ENCODE measurements at regions not wholly inside any gene's neighbourhood (a gene's known extent, or its start where the extent isn't known, plus 50 kb on each side); places are given as distances from the start of the nearest gene placed in this dataset.

DNA sequence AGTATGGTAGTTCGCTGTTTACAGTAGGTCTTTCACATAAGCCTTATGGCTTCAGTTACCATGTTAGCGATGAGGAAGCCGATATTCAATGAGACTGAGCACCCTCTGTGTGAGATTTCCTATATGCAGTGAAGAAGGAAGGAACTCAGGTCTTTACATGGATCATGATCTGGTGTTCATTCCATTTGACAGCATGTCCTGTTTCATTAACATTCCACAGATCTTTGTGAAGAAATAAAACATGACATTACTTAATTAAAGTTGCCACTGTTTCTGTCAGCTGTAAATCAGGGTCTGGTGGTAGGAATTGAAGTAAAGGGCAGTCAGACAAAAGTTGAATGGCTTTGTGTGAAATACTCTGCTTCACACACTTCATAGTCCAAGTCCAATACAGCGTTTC is 768.6 kb downstream of the ZPLD1 start:
- DNase-seq (no peak), ATAC-seq (no peak)
- TF ChIP-seq POLR2A (IDR thresholded peaks at IDR 0.05): no peak
- TF ChIP-seq, protein P1, sequence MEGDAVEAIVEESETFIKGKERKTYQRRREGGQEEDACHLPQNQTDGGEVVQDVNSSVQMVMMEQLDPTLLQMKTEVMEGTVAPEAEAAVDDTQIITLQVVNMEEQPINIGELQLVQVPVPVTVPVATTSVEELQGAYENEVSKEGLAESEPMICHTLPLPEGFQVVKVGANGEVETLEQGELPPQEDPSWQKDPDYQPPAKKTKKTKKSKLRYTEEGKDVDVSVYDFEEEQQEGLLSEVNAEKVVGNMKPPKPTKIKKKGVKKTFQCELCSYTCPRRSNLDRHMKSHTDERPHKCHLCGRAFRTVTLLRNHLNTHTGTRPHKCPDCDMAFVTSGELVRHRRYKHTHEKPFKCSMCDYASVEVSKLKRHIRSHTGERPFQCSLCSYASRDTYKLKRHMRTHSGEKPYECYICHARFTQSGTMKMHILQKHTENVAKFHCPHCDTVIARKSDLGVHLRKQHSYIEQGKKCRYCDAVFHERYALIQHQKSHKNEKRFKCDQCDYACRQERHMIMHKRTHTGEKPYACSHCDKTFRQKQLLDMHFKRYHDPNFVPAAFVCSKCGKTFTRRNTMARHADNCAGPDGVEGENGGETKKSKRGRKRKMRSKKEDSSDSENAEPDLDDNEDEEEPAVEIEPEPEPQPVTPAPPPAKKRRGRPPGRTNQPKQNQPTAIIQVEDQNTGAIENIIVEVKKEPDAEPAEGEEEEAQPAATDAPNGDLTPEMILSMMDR (IDR thresholded peaks at IDR 0.05): no peak
- Histone ChIP-seq H3K27ac (no peak overlapping the region), H3K9me3 (no peaks in the 10 kb centered on the region), H3K4me1 (no peaks in the 10 kb centered on the region), H3K4me3 (no peak overlapping the region), H3K36me3 (no peaks in the 10 kb centered on the region), H3K27me3 (no peaks in the 10 kb centered on the region)
- WGBS, 4 donors: 87 to 98% (median 94%) methylated on average over 4 of the region's 4 CpGs
- intact Hi-C loops (cut with DNase I): no loop called here

DNA sequence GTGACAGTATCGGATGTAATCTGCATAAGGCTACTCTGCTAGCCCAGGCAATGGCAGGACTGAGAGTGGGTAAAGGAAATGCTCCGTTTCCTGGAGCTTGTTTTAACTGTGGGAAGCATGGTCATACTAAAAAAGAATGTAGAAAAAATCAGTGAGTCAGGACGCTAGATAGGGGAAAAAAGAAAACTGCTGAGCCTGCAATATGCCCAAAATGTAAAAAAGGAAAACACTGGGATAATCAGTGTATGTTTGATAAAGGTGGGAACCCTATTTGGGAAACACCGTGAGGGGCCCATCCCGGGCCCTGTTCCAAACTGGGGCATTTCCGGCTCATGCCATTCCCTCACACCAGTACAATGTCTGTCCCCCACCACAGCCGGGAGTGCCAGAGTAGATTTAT is 775.8 kb downstream of the ZPLD1 start:
- Histone ChIP-seq H3K36me3 (no peaks in the 10 kb centered on the region), H3K27me3 (no peaks in the 10 kb centered on the region), H3K4me1 (no peaks in the 10 kb centered on the region), H3K4me3 (no peak overlapping the region), H3K9me3 (no peaks in the 10 kb centered on the region), H3K27ac (no peak overlapping the region)
- DNase-seq (no peak), ATAC-seq (no peak)
- TF ChIP-seq POLR2A (IDR thresholded peaks at IDR 0.05): no peak
- TF ChIP-seq, protein P1 (IDR thresholded peaks at IDR 0.05): no peak
- intact Hi-C loops (cut with DNase I): no loop called here
- WGBS, 4 donors: 46 to 65% (median 52%) methylated on average over 7 of the region's 7 CpGs

DNA sequence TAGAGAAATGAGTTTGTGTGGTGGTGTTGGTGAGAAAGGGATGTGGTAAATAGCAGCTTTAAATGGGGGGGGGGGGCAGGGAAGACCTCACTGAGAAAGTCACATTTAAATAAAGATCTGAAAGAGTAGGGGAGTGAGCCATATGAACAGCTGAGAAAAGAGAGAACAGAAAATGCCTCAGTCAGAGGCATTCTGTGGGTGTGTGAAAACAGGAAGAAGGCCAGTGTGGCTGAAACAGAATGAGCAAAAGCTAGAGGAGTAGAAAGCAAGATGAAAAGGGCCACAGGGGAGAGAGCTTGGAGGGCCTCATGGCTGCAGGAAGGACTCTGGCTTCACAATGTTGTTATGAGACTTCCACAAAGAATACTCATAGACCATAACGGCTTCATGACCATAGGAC is 783.3 kb downstream of the ZPLD1 start:
- Histone ChIP-seq H3K27me3 (no peaks in the 10 kb centered on the region), H3K36me3 (no peaks in the 10 kb centered on the region), H3K4me3 (no peak overlapping the region), H3K4me1 (no peaks in the 10 kb centered on the region), H3K9me3 (no peaks in the 10 kb centered on the region), H3K27ac (no peak overlapping the region)
- ATAC-seq (no peak), DNase-seq (no peak)
- WGBS, 4 donors: 38 to 80% (median 70%) methylated on average over 1 of the region's 1 CpG
- intact Hi-C loops (cut with DNase I): no loop called here
- TF ChIP-seq, protein P1 (IDR thresholded peaks at IDR 0.05): no peak
- no peak for TF ChIP-seq POLR2A (IDR thresholded peaks at IDR 0.05)

DNA sequence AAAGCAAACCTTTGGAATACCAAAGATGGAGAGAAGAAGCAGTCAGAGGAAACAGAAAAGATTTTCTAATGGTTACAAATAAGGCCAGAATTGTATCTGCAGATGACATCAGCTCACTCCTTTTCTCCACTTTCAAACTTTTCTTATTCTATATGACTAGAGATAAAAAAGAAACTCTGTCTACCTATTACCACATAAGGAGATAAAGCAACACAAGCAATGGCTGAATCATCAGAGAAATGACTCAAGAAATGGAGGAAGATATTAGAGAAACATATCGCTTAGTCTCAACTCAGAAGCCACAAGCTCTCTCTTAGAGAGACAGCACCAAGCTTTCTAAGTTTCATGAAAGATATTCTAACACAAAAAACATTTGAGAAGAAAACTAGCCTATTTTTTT is 784.0 kb downstream of the ZPLD1 start:
- 90 to 97% (median 94%) methylated on average over 1 of the region's 1 CpG for WGBS, 4 donors

More for the DNA sequence above, 784.0 kb downstream of the ZPLD1 start:
- Histone ChIP-seq H3K36me3 (no peaks in the 10 kb centered on the region), H3K9me3 (no peaks in the 10 kb centered on the region), H3K27ac (no peak overlapping the region), H3K27me3 (no peaks in the 10 kb centered on the region), H3K4me3 (no peak overlapping the region), H3K4me1 (no peaks in the 10 kb centered on the region)
- TF ChIP-seq POLR2A (IDR thresholded peaks at IDR 0.05): no peak
- TF ChIP-seq, protein P1 (IDR thresholded peaks at IDR 0.05): no peak
- DNase-seq: no peak
- intact Hi-C loops (cut with DNase I): no loop called here
- no peak for ATAC-seq
